ENCODE measurements at regions not wholly inside any gene's neighbourhood (a gene's known extent, or its start where the extent isn't known, plus 50 kb on each side); places are given as distances from the start of the nearest gene placed in this dataset.

GRCh38 chr18:68426731-68427315, 288.1 kb downstream of the TMX3 start:
- no peak for TF ChIP-seq USF1 (IDR thresholded peaks at IDR 0.05)
- TF ChIP-seq EP300 (IDR thresholded peaks at IDR 0.05; ENCODE audit: borderline replicate concordance) = no peak
- no peak for TF ChIP-seq MAX (IDR thresholded peaks at IDR 0.05)
- no peak for TF ChIP-seq TEAD4 (IDR thresholded peaks at IDR 0.05)
- TF ChIP-seq EGR1 (IDR thresholded peaks at IDR 0.05) = no peak
- no peak for TF ChIP-seq TCF12 (IDR thresholded peaks at IDR 0.05; ENCODE audit: low read depth)
- no peak for TF ChIP-seq TAF1 (IDR thresholded peaks at IDR 0.05; ENCODE audit: low read depth)
- TF ChIP-seq ZBTB7A (IDR thresholded peaks at IDR 0.05; ENCODE audit: low read depth) = no peak
- TF ChIP-seq CREB1 (IDR thresholded peaks at IDR 0.05; ENCODE audit: low read depth) = no peak
- TF ChIP-seq, protein P1, sequence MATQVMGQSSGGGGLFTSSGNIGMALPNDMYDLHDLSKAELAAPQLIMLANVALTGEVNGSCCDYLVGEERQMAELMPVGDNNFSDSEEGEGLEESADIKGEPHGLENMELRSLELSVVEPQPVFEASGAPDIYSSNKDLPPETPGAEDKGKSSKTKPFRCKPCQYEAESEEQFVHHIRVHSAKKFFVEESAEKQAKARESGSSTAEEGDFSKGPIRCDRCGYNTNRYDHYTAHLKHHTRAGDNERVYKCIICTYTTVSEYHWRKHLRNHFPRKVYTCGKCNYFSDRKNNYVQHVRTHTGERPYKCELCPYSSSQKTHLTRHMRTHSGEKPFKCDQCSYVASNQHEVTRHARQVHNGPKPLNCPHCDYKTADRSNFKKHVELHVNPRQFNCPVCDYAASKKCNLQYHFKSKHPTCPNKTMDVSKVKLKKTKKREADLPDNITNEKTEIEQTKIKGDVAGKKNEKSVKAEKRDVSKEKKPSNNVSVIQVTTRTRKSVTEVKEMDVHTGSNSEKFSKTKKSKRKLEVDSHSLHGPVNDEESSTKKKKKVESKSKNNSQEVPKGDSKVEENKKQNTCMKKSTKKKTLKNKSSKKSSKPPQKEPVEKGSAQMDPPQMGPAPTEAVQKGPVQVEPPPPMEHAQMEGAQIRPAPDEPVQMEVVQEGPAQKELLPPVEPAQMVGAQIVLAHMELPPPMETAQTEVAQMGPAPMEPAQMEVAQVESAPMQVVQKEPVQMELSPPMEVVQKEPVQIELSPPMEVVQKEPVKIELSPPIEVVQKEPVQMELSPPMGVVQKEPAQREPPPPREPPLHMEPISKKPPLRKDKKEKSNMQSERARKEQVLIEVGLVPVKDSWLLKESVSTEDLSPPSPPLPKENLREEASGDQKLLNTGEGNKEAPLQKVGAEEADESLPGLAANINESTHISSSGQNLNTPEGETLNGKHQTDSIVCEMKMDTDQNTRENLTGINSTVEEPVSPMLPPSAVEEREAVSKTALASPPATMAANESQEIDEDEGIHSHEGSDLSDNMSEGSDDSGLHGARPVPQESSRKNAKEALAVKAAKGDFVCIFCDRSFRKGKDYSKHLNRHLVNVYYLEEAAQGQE (IDR thresholded peaks at IDR 0.05; ENCODE audit: low read depth) = no peak
- TF ChIP-seq FOXM1 (IDR thresholded peaks at IDR 0.05; ENCODE audit: borderline replicate concordance, low read depth) = no peak
- TF ChIP-seq CEBPB (IDR thresholded peaks at IDR 0.05) = no peak
- TF ChIP-seq NFIC (IDR thresholded peaks at IDR 0.05) = no peak
- TF ChIP-seq YY1 (IDR thresholded peaks at IDR 0.05; ENCODE audit: low read depth) = no peak

- no peak for TF ChIP-seq USF1 (IDR thresholded peaks at IDR 0.05)
- no peak for TF ChIP-seq CREB1 (IDR thresholded peaks at IDR 0.05; ENCODE audit: low read depth)
- TF ChIP-seq MAX (IDR thresholded peaks at IDR 0.05) = no peak
- no peak for TF ChIP-seq EGR1 (IDR thresholded peaks at IDR 0.05)
- no peak for TF ChIP-seq FOXM1 (IDR thresholded peaks at IDR 0.05; ENCODE audit: borderline replicate concordance, low read depth)
- no peak for TF ChIP-seq NFIC (IDR thresholded peaks at IDR 0.05)
- no peak for TF ChIP-seq RAD21 (IDR thresholded peaks at IDR 0.05; ENCODE audit: low read depth)
- no peak for TF ChIP-seq TEAD4 (IDR thresholded peaks at IDR 0.05)
- TF ChIP-seq YY1 (IDR thresholded peaks at IDR 0.05; ENCODE audit: low read depth) = no peak
- TF ChIP-seq TCF12 (IDR thresholded peaks at IDR 0.05; ENCODE audit: low read depth) = no peak
- TF ChIP-seq, protein P1 (IDR thresholded peaks at IDR 0.05; ENCODE audit: low read depth) = no peak
- TF ChIP-seq CEBPB (IDR thresholded peaks at IDR 0.05) = no peak
- no peak for TF ChIP-seq EP300 (IDR thresholded peaks at IDR 0.05; ENCODE audit: borderline replicate concordance)
- no peak for TF ChIP-seq TAF1 (IDR thresholded peaks at IDR 0.05; ENCODE audit: low read depth)
Observed at GRCh38 chr18:68418881-68419280, 296.0 kb downstream of the TMX3 start.

- TF ChIP-seq ZBTB7A (IDR thresholded peaks at IDR 0.05; ENCODE audit: low read depth) = no peak
- no peak for TF ChIP-seq CEBPB (IDR thresholded peaks at IDR 0.05)
- TF ChIP-seq TCF12 (IDR thresholded peaks at IDR 0.05; ENCODE audit: low read depth) = no peak
- TF ChIP-seq MAX (IDR thresholded peaks at IDR 0.05) = no peak
- no peak for TF ChIP-seq RAD21 (IDR thresholded peaks at IDR 0.05; ENCODE audit: low read depth)
- no peak for TF ChIP-seq USF1 (IDR thresholded peaks at IDR 0.05)
- no peak for TF ChIP-seq TEAD4 (IDR thresholded peaks at IDR 0.05)
- TF ChIP-seq YY1 (IDR thresholded peaks at IDR 0.05; ENCODE audit: low read depth) = no peak
- TF ChIP-seq CREB1 (IDR thresholded peaks at IDR 0.05; ENCODE audit: low read depth) = no peak
- no peak for TF ChIP-seq NFIC (IDR thresholded peaks at IDR 0.05)
Observed at GRCh38 chr18:68418226-68418868, 296.6 kb downstream of the TMX3 start.

- no peak for TF ChIP-seq USF1 (IDR thresholded peaks at IDR 0.05)
- TF ChIP-seq CREB1 (IDR thresholded peaks at IDR 0.05; ENCODE audit: low read depth) = no peak
- TF ChIP-seq, protein P1 (IDR thresholded peaks at IDR 0.05; ENCODE audit: low read depth) = no peak
- TF ChIP-seq TAF1 (IDR thresholded peaks at IDR 0.05; ENCODE audit: low read depth) = no peak
- no peak for TF ChIP-seq FOXM1 (IDR thresholded peaks at IDR 0.05; ENCODE audit: borderline replicate concordance, low read depth)
Observed at GRCh38 chr18:68417826-68418225, 297.1 kb downstream of the TMX3 start.

Measured in Ishikawa (cell line).